ENCODE measurements at regions not wholly inside any gene's neighbourhood (a gene's known extent, or its start where the extent isn't known, plus 50 kb on each side); places are given as distances from the start of the nearest gene placed in this dataset.

- TF ChIP-seq CTCF (IDR thresholded peaks at IDR 0.05), result no peak
- no peak for TF ChIP-seq POLR2A (IDR thresholded peaks at IDR 0.05)
Measured at GRCh38 chr22:48240148-48240934, 1477.9 kb downstream of the TBC1D22A start.

Data from heart left ventricle (tissue), 13 donors.